Thoracic aorta (tissue), 2 donors: ENCODE measurements at regions not wholly inside any gene's neighbourhood (a gene's known extent, or its start where the extent isn't known, plus 50 kb on each side); places are given as distances from the start of the nearest gene placed in this dataset.
"Not testable (repeated sequence)": the region's sequence is repeated elsewhere in the genome, so short reads cannot be mapped to it uniquely, and the experiment has no call there.

Source experiments
- ATAC-seq: fragments of 150-250 bp; one replicate; pipeline ENCODE4 v1.8.0; 2017; ENCODE audit warnings: low read depth; ENCODE audit not compliant: insufficient number of reproducible peaks, low FRiP score
- DNase-seq: peaks from one replicate; pipeline ENCODE4 v3.0.0-alpha.2; 2020; ENCODE audit warnings: low spot score
- H3K27ac ChIP-seq, 2 donors: fragments of 200-600 bp; sonication (generic); 1 replicate in 1 of 2; 2 replicates in 1 of 2; pipeline ENCODE4 v1.5.1; 2016; ENCODE audit warnings: mild to moderate bottlenecking in 2 of 2, moderate library complexity in 2 of 2
- H3K27me3 ChIP-seq: fragments of 200-600 bp; sonication (generic); replicated peaks from 2 replicates; pipeline ENCODE4 v1.6.0; 2016; ENCODE audit warnings: mild to moderate bottlenecking; ENCODE audit not compliant: insufficient read depth
- H3K36me3 ChIP-seq: fragments of 200-600 bp; sonication (generic); one replicate; pipeline ENCODE4 v1.5.1; 2016
- H3K4me1 ChIP-seq, 2 donors: fragments of 200-600 bp; sonication (generic); 1 replicate in 1 of 2; 2 replicates in 1 of 2; pipeline versions ENCODE4 v1.5.1 to v1.6.0; 2016; ENCODE audit warnings: low read depth in 2 of 2, mild to moderate bottlenecking in 1 of 2; ENCODE audit not compliant: control insufficient read depth in 1 of 2
- H3K4me3 ChIP-seq: fragments of 200-600 bp; sonication (generic); 2 replicates; pipeline ENCODE4 v1.5.1; 2016; ENCODE audit warnings: mild to moderate bottlenecking
- H3K9me3 ChIP-seq: fragments of 200-600 bp; sonication (generic); 2 replicates; pipeline ENCODE4 v1.5.1; 2016
- CTCF ChIP-seq: fragments of 200-600 bp; sonication (generic); IDR thresholded peaks from one replicate; pipeline ENCODE4 v1.5.1; 2019; ENCODE audit warnings: antibody characterized with exemption

- ATAC-seq = no peak
- DNase-seq = no peak
- TF ChIP-seq CTCF = no peak
- H3K9me3 ChIP-seq = no peaks in the 10 kb centered on the region
- no peaks in the 10 kb centered on the region for H3K27me3 ChIP-seq
- no peaks in the 10 kb centered on the region for H3K4me1 ChIP-seq
- H3K27ac ChIP-seq = no peak overlapping the region
- no peaks in the 10 kb centered on the region for H3K36me3 ChIP-seq
- H3K4me3 ChIP-seq = no peak overlapping the region
Observed at GRCh38 chr7:155396661-155397060, 61.3 kb upstream of the EN2 start.

- not testable (repeated sequence) for ATAC-seq, H3K4me3 ChIP-seq, H3K27me3 ChIP-seq, H3K27ac ChIP-seq, DNase-seq, H3K4me1 ChIP-seq, H3K9me3 ChIP-seq, H3K36me3 ChIP-seq
Observed at GRCh38 chr7:155397758-155398714, 59.9 kb upstream of the EN2 start.

- H3K4me3 ChIP-seq = no peak overlapping the region
- no peak for ATAC-seq
- no peaks in the 10 kb centered on the region for H3K27me3 ChIP-seq
- H3K36me3 ChIP-seq = no peaks in the 10 kb centered on the region
- no peak overlapping the region for H3K27ac ChIP-seq
- TF ChIP-seq CTCF = no peak
- no peaks in the 10 kb centered on the region for H3K9me3 ChIP-seq
- DNase-seq = no peak
- H3K4me1 ChIP-seq = no peaks in the 10 kb centered on the region
Observed at GRCh38 chr7:155398944-155399343, 59.0 kb upstream of the EN2 start.

- ATAC-seq (no peak), DNase-seq (no peak)
- no peaks in the 10 kb centered on the region for H3K36me3 ChIP-seq
- H3K27ac ChIP-seq = no peak overlapping the region
- H3K27me3 ChIP-seq = no peaks in the 10 kb centered on the region
- H3K9me3 ChIP-seq = no peaks in the 10 kb centered on the region
- no peak for TF ChIP-seq CTCF
- no peaks in the 10 kb centered on the region for H3K4me1 ChIP-seq
- no peak overlapping the region for H3K4me3 ChIP-seq
Observed at GRCh38 chr7:155399577-155399976, 58.4 kb upstream of the EN2 start.

- Histone ChIP-seq H3K9me3 (no peaks in the 10 kb centered on the region), H3K27ac (no peak overlapping the region), H3K4me1 (no peaks in the 10 kb centered on the region), H3K4me3 (no peak overlapping the region), H3K36me3 (no peaks in the 10 kb centered on the region), H3K27me3 (no peaks in the 10 kb centered on the region)
- ATAC-seq = no peak
- no peak for TF ChIP-seq CTCF
- no peak for DNase-seq
Observed at GRCh38 chr7:155401231-155401630, 56.7 kb upstream of the EN2 start.

- Histone ChIP-seq H3K9me3 (no peaks in the 10 kb centered on the region), H3K27ac (no peak overlapping the region), H3K4me1 (no peaks in the 10 kb centered on the region), H3K4me3 (no peak overlapping the region), H3K27me3 (no peaks in the 10 kb centered on the region), H3K36me3 (no peaks in the 10 kb centered on the region)
- ATAC-seq = no peak
- no peak for TF ChIP-seq CTCF
- DNase-seq = no peak
Observed at GRCh38 chr7:155401884-155402283, 56.0 kb upstream of the EN2 start.
